ENCODE measurements at regions not wholly inside any gene's neighbourhood (a gene's known extent, or its start where the extent isn't known, plus 50 kb on each side); places are given as distances from the start of the nearest gene placed in this dataset.

GRCh38 chr13:105642511-105642958 lies 892.9 kb downstream of the EFNB2 start:
- no peak for TF ChIP-seq CTCF (IDR thresholded peaks at IDR 0.05)
- TF ChIP-seq POLR2AphosphoS5 (IDR thresholded peaks at IDR 0.05) = no peak
- TF ChIP-seq POLR2A (IDR thresholded peaks at IDR 0.05) = no peak

DNA sequence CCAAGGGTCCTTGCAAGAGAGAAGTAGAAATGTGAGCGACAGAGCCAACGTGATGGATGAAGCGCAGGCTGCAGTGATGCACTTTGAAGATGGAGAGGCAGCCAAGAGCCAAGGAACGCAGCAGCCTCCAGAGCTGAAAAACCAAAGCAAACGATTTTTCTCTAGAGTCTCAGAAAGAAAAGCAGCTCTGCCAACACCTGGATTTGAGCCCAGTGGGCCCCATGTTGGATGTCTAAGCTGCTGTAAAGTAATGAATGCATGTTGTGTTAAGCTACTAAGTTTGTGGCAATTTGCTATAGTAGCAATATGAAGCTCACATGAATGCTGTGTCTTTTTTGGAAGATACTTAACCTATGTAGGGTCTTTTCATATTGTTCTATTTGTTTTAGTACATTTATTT lies 894.3 kb downstream of the EFNB2 start:
- Histone ChIP-seq H3K9me3 (no peaks in the 10 kb centered on the region), H3K27me3 (no peaks in the 10 kb centered on the region), H3K4me3 (no peak overlapping the region), H3K36me3 (no peaks in the 10 kb centered on the region), H3K4me1 (no peaks in the 10 kb centered on the region), H3K27ac (no peak overlapping the region)
- DNase-seq (ENCODE audit: low spot score in 2 of 2) = no peak
- intact Hi-C loops (cut with DNase I; ENCODE audit: low total_unique reads) = no loop called here
- TF ChIP-seq CTCF (IDR thresholded peaks at IDR 0.05) = no peak
- TF ChIP-seq POLR2AphosphoS5 (IDR thresholded peaks at IDR 0.05) = no peak
- no peak for TF ChIP-seq POLR2A (IDR thresholded peaks at IDR 0.05)

More at GRCh38 chr13:105642511-105642958, 892.9 kb downstream of the EFNB2 start:
- no peaks in the 10 kb centered on the region for H3K9me3 ChIP-seq
- DNase-seq (ENCODE audit: low spot score in 2 of 2) = no peak
- no peaks in the 10 kb centered on the region for H3K36me3 ChIP-seq
- no peaks in the 10 kb centered on the region for H3K27me3 ChIP-seq
- no peak overlapping the region for H3K4me3 ChIP-seq
- H3K27ac ChIP-seq = no peak overlapping the region
- intact Hi-C loops (cut with DNase I; ENCODE audit: low total_unique reads) = no loop called here
- no peaks in the 10 kb centered on the region for H3K4me1 ChIP-seq

- H3K27me3 ChIP-seq = no peaks in the 10 kb centered on the region
Measured at GRCh38 chr13:105638426-105638825, 897.0 kb downstream of the EFNB2 start.

GRCh38 chr13:105634059-105634458 lies 901.4 kb downstream of the EFNB2 start:
- Histone ChIP-seq H3K36me3 (no peaks in the 10 kb centered on the region), H3K4me1 (no peaks in the 10 kb centered on the region), H3K4me3 (no peak overlapping the region), H3K9me3 (no peaks in the 10 kb centered on the region), H3K27me3 (no peaks in the 10 kb centered on the region), H3K27ac (no peak overlapping the region)
- DNase-seq (ENCODE audit: low spot score in 2 of 2) = no peak
- intact Hi-C loops (cut with DNase I; ENCODE audit: low total_unique reads) = no loop called here
- TF ChIP-seq POLR2A (IDR thresholded peaks at IDR 0.05) (no peak), CTCF (IDR thresholded peaks at IDR 0.05) (no peak), POLR2AphosphoS5 (IDR thresholded peaks at IDR 0.05) (no peak)

More at GRCh38 chr13:105638426-105638825, 897.0 kb downstream of the EFNB2 start:
- TF ChIP-seq POLR2AphosphoS5 (IDR thresholded peaks at IDR 0.05) (no peak), CTCF (IDR thresholded peaks at IDR 0.05) (no peak), POLR2A (IDR thresholded peaks at IDR 0.05) (no peak)
- DNase-seq (ENCODE audit: low spot score in 2 of 2) = no peak
- no peak overlapping the region for H3K27ac ChIP-seq
- intact Hi-C loops (cut with DNase I; ENCODE audit: low total_unique reads) = no loop called here
- no peaks in the 10 kb centered on the region for H3K36me3 ChIP-seq
- no peaks in the 10 kb centered on the region for H3K9me3 ChIP-seq
- H3K4me1 ChIP-seq = no peaks in the 10 kb centered on the region
- H3K4me3 ChIP-seq = no peak overlapping the region

GRCh38 chr13:105630431-105630830 lies 905.0 kb downstream of the EFNB2 start:
- TF ChIP-seq CTCF (IDR thresholded peaks at IDR 0.05) (no peak), POLR2A (IDR thresholded peaks at IDR 0.05) (no peak), POLR2AphosphoS5 (IDR thresholded peaks at IDR 0.05) (no peak)
- Histone ChIP-seq H3K27ac (no peak overlapping the region), H3K4me3 (no peak overlapping the region), H3K36me3 (no peaks in the 10 kb centered on the region), H3K27me3 (no peaks in the 10 kb centered on the region), H3K9me3 (no peaks in the 10 kb centered on the region), H3K4me1 (no peaks in the 10 kb centered on the region)
- intact Hi-C loops (cut with DNase I; ENCODE audit: low total_unique reads) = no loop called here
- no peak for DNase-seq (ENCODE audit: low spot score in 2 of 2)

Measured in breast epithelium (tissue), 4 donors.